ENCODE measurements at regions not wholly inside any gene's neighbourhood (a gene's known extent, or its start where the extent isn't known, plus 50 kb on each side); places are given as distances from the start of the nearest gene placed in this dataset.

- H3K4me1 ChIP-seq (replicated peaks) = no peaks in the 10 kb centered on the region
- DNase-seq (ENCODE audit: low spot score) = no peak
- no peaks in the 10 kb centered on the region for H3K9me3 ChIP-seq
- TF ChIP-seq POLR2A (IDR thresholded peaks at IDR 0.05) (no peak), CTCF (IDR thresholded peaks at IDR 0.05) (no peak), POLR2AphosphoS5 (IDR thresholded peaks at IDR 0.05) (no peak)
- no peaks in the 10 kb centered on the region for H3K36me3 ChIP-seq
- H3K27ac ChIP-seq = no peak overlapping the region
- intact Hi-C loops (cut with DNase I) = no loop called here
- no peaks in the 10 kb centered on the region for H3K27me3 ChIP-seq (replicated peaks; ENCODE audit: insufficient read depth)
- 68% methylated on average over 4 of the region's 4 CpGs for WGBS
- no peak overlapping the region for H3K4me3 ChIP-seq
Observed at GRCh38 chr6:126123226-126123625, 136.9 kb downstream of the TRMT11 start.

- WGBS = 78% methylated on average over 9 of the region's 9 CpGs
- DNase-seq (ENCODE audit: low spot score) = no peak
Observed at GRCh38 chr6:126127659-126128058, 141.3 kb downstream of the TRMT11 start.

GRCh38 chr6:126131246-126131645 lies 144.9 kb downstream of the TRMT11 start:
- WGBS = 67% methylated on average over 2 of the region's 2 CpGs
- Histone ChIP-seq H3K36me3 (no peaks in the 10 kb centered on the region), H3K27ac (no peak overlapping the region), H3K9me3 (no peaks in the 10 kb centered on the region), H3K4me1 (replicated peaks) (no peaks in the 10 kb centered on the region), H3K27me3 (replicated peaks; ENCODE audit: insufficient read depth) (no peaks in the 10 kb centered on the region), H3K4me3 (no peak overlapping the region)
- intact Hi-C loops (cut with DNase I) = no loop called here
- no peak for DNase-seq (ENCODE audit: low spot score)
- TF ChIP-seq POLR2A (IDR thresholded peaks at IDR 0.05) (no peak), CTCF (IDR thresholded peaks at IDR 0.05) (no peak), POLR2AphosphoS5 (IDR thresholded peaks at IDR 0.05) (no peak)

More at GRCh38 chr6:126127659-126128058, 141.3 kb downstream of the TRMT11 start:
- H3K9me3 ChIP-seq = no peaks in the 10 kb centered on the region
- no peaks in the 10 kb centered on the region for H3K36me3 ChIP-seq
- H3K4me1 ChIP-seq (replicated peaks) = no peaks in the 10 kb centered on the region
- TF ChIP-seq CTCF (IDR thresholded peaks at IDR 0.05) = no peak
- TF ChIP-seq POLR2AphosphoS5 (IDR thresholded peaks at IDR 0.05) = no peak
- TF ChIP-seq POLR2A (IDR thresholded peaks at IDR 0.05) = no peak
- intact Hi-C loops (cut with DNase I) = no loop called here
- H3K27ac ChIP-seq = no peak overlapping the region
- no peak overlapping the region for H3K4me3 ChIP-seq
- no peaks in the 10 kb centered on the region for H3K27me3 ChIP-seq (replicated peaks; ENCODE audit: insufficient read depth)

GRCh38 chr6:126133984-126134383 lies 147.6 kb downstream of the TRMT11 start:
- no peak overlapping the region for H3K4me3 ChIP-seq
- DNase-seq (ENCODE audit: low spot score) = no peak
- TF ChIP-seq POLR2A (IDR thresholded peaks at IDR 0.05) = no peak
- no peak for TF ChIP-seq CTCF (IDR thresholded peaks at IDR 0.05)
- no peak for TF ChIP-seq POLR2AphosphoS5 (IDR thresholded peaks at IDR 0.05)
- no peak overlapping the region for H3K27ac ChIP-seq
- H3K4me1 ChIP-seq (replicated peaks) = no peaks in the 10 kb centered on the region
- intact Hi-C loops (cut with DNase I) = no loop called here
- no peaks in the 10 kb centered on the region for H3K27me3 ChIP-seq (replicated peaks; ENCODE audit: insufficient read depth)
- H3K9me3 ChIP-seq = no peaks in the 10 kb centered on the region
- H3K36me3 ChIP-seq = no peaks in the 10 kb centered on the region

- intact Hi-C loops (cut with DNase I) = no loop called here
- TF ChIP-seq POLR2A (IDR thresholded peaks at IDR 0.05) (no peak), CTCF (IDR thresholded peaks at IDR 0.05) (no peak), POLR2AphosphoS5 (IDR thresholded peaks at IDR 0.05) (no peak)
Observed at GRCh38 chr6:126134491-126134890, 148.2 kb downstream of the TRMT11 start.

More at GRCh38 chr6:126134491-126134890, 148.2 kb downstream of the TRMT11 start:
- H3K9me3 ChIP-seq = no peaks in the 10 kb centered on the region
- no peaks in the 10 kb centered on the region for H3K4me1 ChIP-seq (replicated peaks)
- 93% methylated on average over 2 of the region's 2 CpGs for WGBS
- H3K4me3 ChIP-seq = no peak overlapping the region
- H3K27me3 ChIP-seq (replicated peaks; ENCODE audit: insufficient read depth) = no peaks in the 10 kb centered on the region
- no peak for DNase-seq (ENCODE audit: low spot score)
- H3K36me3 ChIP-seq = no peaks in the 10 kb centered on the region
- no peak overlapping the region for H3K27ac ChIP-seq
